Neural cell (in vitro differentiated cells): ENCODE measurements at regions not wholly inside any gene's neighbourhood (a gene's known extent, or its start where the extent isn't known, plus 50 kb on each side); places are given as distances from the start of the nearest gene placed in this dataset.

Experiments
- H2AFZ ChIP-seq: fragments of 200-600, 300-800 bp; sonication (generic), shearing (Covaris generic); 2 replicates; pipeline ENCODE4 v1.6.0; 2014; ENCODE audit warnings: low read depth, mild to moderate bottlenecking, antibody characterized with exemption, low read length, moderate library complexity
- H3F3A ChIP-seq: fragments of 200-600 bp; shearing (Covaris generic); 2 replicates; pipeline ENCODE4 v1.6.1; 2016; ENCODE audit warnings: mild to moderate bottlenecking, moderate library complexity, mixed read lengths, antibody characterized with exemption, low read length; ENCODE audit not compliant: insufficient read depth, poor library complexity, severe bottlenecking
- H3K27ac ChIP-seq: fragments of 200-600, 300-800 bp; sonication (generic), shearing (Covaris generic); 2 replicates; pipeline ENCODE4 v1.5.1; 2014; ENCODE audit warnings: mild to moderate bottlenecking, low read length, moderate library complexity
- H3K27me3 ChIP-seq: fragments of 300-800, 200-600 bp; sonication (generic), shearing (Covaris generic); 2 replicates; pipeline ENCODE4 v1.6.0; 2014; ENCODE audit warnings: mild to moderate bottlenecking, low read depth, low read length, moderate library complexity; ENCODE audit not compliant: insufficient read depth
- H3K36me3 ChIP-seq: fragments of 300-800, 200-600 bp; sonication (generic), shearing (Covaris generic); 2 replicates; pipeline ENCODE4 v1.5.1; 2014; ENCODE audit warnings: mild to moderate bottlenecking, antibody characterized with exemption, low read length, moderate library complexity; ENCODE audit not compliant: insufficient read depth
- H3K4me2 ChIP-seq: fragments of 300-800, 200-600 bp; sonication (generic), shearing (Covaris generic); 2 replicates; pipeline ENCODE4 v1.6.0; 2014; ENCODE audit warnings: mild to moderate bottlenecking, low read length
- H3K4me3 ChIP-seq: fragments of 300-800, 200-600 bp; sonication (generic), shearing (Covaris generic); 2 replicates; pipeline ENCODE4 v1.5.1; 2014; ENCODE audit warnings: mild to moderate bottlenecking, low read length, moderate library complexity
- H3K79me2 ChIP-seq: fragments of 200-600 bp; shearing (Covaris generic); replicated peaks from 2 replicates; pipeline ENCODE4 v1.6.0; 2014; ENCODE audit warnings: mild to moderate bottlenecking, low read length, moderate library complexity; ENCODE audit not compliant: insufficient read depth
- H3K9ac ChIP-seq: fragments of 300-800, 200-600 bp; sonication (generic), shearing (Covaris generic); 2 replicates; pipeline ENCODE4 v1.6.1; 2016; ENCODE audit warnings: mild to moderate bottlenecking, low read length, mixed read lengths
- H3K9me2 ChIP-seq: fragments of 200-600 bp; shearing (Covaris generic); 2 replicates; pipeline ENCODE4 v1.6.1; 2016; ENCODE audit warnings: mild to moderate bottlenecking, low read length, mixed read lengths; ENCODE audit not compliant: insufficient read depth
- H3K9me3 ChIP-seq: fragments of 200-600, 300-800 bp; sonication (generic), shearing (Covaris generic); 2 replicates; pipeline ENCODE4 v1.6.1; 2016; ENCODE audit warnings: mild to moderate bottlenecking, mixed run types, low read length, moderate library complexity, mixed read lengths
- H4K20me1 ChIP-seq: fragments of 200-600 bp; shearing (Covaris generic); 2 replicates; pipeline ENCODE4 v1.6.1; 2016; ENCODE audit warnings: mild to moderate bottlenecking, mixed run types; ENCODE audit not compliant: insufficient read depth
- EP300 ChIP-seq: fragments of 450-650 bp; conservative IDR thresholded peaks from 2 replicates; pipeline ENCODE4 v1.6.1; 2014; ENCODE audit warnings: antibody characterized with exemption, mild to moderate bottlenecking, moderate library complexity; ENCODE audit not compliant: poor library complexity, severe bottlenecking
- EZH2 ChIP-seq: fragments of 200-600, 300-800 bp; shearing (Covaris generic), sonication (generic); IDR thresholded peaks from 2 replicates; pipeline ENCODE4 v1.6.1; 2014; ENCODE audit warnings: antibody characterized with exemption, low read length, borderline replicate concordance, mild to moderate bottlenecking; ENCODE audit not compliant: insufficient read depth, poor library complexity, severe bottlenecking
- MXI1 ChIP-seq: fragments of 450-650 bp; conservative IDR thresholded peaks from 2 replicates; pipeline ENCODE4 v1.6.1; 2014; ENCODE audit warnings: antibody characterized with exemption, mild to moderate bottlenecking; ENCODE audit not compliant: poor library complexity, severe bottlenecking
- POLR2AphosphoS5 ChIP-seq: IDR thresholded peaks from 2 replicates; pipeline ENCODE4 v1.6.1; 2012
- RAD21 ChIP-seq: fragments of 450-650 bp; conservative IDR thresholded peaks from 2 replicates; pipeline ENCODE4 v1.6.1; 2014; ENCODE audit warnings: antibody characterized with exemption, mild to moderate bottlenecking, moderate library complexity
- SMC3 ChIP-seq: fragments of 450-650 bp; conservative IDR thresholded peaks from 2 replicates; pipeline ENCODE4 v1.6.1; 2014; ENCODE audit warnings: antibody characterized with exemption, mild to moderate bottlenecking, moderate library complexity; ENCODE audit not compliant: poor library complexity
- TAF1 ChIP-seq: IDR thresholded peaks from 2 replicates; pipeline ENCODE4 v1.6.1; 2012; ENCODE audit warnings: low read depth
- TF ChIP-seq, protein P1 (sequence below): IDR thresholded peaks from 2 replicates; pipeline ENCODE4 v1.6.1; 2012; ENCODE audit warnings: borderline replicate concordance
- TF ChIP-seq, protein P2 (sequence below): fragments of 450-650 bp; IDR thresholded peaks from 2 replicates; pipeline ENCODE4 v1.5.1; 2014; ENCODE audit warnings: antibody characterized with exemption, mild to moderate bottlenecking, moderate library complexity; ENCODE audit not compliant: poor library complexity, severe bottlenecking

DNA sequence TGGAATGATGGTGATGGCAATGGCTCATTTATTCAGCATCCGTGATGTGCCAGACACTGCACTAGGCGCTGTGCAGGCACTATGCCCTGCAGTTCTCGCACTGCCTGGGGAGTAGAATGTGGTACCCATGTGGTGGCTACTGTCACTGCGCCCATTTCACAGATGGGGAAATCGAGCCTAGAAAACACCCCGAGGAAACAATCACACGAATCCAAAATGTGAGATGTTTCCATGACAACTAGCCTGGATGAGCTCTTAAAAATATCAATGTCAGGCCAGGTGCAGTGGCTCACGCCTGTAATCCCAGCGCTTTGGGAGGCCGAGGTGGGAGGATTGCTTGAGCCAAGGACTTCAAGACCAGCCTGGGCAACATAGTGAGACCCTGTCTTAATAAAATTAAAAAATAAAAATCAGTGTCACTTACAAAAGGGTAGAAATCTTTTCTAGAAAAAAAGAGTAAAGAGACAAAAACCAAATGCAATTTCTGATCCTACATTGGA lies 57.9 kb upstream of the TNRC6A start:
- Histone ChIP-seq H3K27ac (peak overlapping the region; percentile 96), H3K27me3 (no peaks in the 10 kb centered on the region), H3K4me2 (peak overlapping the region; percentile 88), H3F3A (peaks cover 3% of the 10 kb centered on the region), H2AFZ (peak overlapping the region; percentile 22), H3K4me3 (peak overlapping the region; percentile 61), H3K9me3 (no peaks in the 10 kb centered on the region), H3K36me3 (no peaks in the 10 kb centered on the region), H3K79me2 (no peaks in the 10 kb centered on the region), H3K9ac (peak overlapping the region; percentile 70), H4K20me1 (no peaks in the 10 kb centered on the region), H3K9me2 (no peaks in the 10 kb centered on the region)
- TF ChIP-seq EP300 (no peak), EZH2 (no peak), SMC3 (no peak), RAD21 (no peak), MXI1 (no peak), POLR2AphosphoS5 (no peak), TAF1 (no peak)
- TF ChIP-seq, protein P1, sequence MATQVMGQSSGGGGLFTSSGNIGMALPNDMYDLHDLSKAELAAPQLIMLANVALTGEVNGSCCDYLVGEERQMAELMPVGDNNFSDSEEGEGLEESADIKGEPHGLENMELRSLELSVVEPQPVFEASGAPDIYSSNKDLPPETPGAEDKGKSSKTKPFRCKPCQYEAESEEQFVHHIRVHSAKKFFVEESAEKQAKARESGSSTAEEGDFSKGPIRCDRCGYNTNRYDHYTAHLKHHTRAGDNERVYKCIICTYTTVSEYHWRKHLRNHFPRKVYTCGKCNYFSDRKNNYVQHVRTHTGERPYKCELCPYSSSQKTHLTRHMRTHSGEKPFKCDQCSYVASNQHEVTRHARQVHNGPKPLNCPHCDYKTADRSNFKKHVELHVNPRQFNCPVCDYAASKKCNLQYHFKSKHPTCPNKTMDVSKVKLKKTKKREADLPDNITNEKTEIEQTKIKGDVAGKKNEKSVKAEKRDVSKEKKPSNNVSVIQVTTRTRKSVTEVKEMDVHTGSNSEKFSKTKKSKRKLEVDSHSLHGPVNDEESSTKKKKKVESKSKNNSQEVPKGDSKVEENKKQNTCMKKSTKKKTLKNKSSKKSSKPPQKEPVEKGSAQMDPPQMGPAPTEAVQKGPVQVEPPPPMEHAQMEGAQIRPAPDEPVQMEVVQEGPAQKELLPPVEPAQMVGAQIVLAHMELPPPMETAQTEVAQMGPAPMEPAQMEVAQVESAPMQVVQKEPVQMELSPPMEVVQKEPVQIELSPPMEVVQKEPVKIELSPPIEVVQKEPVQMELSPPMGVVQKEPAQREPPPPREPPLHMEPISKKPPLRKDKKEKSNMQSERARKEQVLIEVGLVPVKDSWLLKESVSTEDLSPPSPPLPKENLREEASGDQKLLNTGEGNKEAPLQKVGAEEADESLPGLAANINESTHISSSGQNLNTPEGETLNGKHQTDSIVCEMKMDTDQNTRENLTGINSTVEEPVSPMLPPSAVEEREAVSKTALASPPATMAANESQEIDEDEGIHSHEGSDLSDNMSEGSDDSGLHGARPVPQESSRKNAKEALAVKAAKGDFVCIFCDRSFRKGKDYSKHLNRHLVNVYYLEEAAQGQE, result no peak
- TF ChIP-seq, protein P2, sequence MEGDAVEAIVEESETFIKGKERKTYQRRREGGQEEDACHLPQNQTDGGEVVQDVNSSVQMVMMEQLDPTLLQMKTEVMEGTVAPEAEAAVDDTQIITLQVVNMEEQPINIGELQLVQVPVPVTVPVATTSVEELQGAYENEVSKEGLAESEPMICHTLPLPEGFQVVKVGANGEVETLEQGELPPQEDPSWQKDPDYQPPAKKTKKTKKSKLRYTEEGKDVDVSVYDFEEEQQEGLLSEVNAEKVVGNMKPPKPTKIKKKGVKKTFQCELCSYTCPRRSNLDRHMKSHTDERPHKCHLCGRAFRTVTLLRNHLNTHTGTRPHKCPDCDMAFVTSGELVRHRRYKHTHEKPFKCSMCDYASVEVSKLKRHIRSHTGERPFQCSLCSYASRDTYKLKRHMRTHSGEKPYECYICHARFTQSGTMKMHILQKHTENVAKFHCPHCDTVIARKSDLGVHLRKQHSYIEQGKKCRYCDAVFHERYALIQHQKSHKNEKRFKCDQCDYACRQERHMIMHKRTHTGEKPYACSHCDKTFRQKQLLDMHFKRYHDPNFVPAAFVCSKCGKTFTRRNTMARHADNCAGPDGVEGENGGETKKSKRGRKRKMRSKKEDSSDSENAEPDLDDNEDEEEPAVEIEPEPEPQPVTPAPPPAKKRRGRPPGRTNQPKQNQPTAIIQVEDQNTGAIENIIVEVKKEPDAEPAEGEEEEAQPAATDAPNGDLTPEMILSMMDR, result no peak

DNA sequence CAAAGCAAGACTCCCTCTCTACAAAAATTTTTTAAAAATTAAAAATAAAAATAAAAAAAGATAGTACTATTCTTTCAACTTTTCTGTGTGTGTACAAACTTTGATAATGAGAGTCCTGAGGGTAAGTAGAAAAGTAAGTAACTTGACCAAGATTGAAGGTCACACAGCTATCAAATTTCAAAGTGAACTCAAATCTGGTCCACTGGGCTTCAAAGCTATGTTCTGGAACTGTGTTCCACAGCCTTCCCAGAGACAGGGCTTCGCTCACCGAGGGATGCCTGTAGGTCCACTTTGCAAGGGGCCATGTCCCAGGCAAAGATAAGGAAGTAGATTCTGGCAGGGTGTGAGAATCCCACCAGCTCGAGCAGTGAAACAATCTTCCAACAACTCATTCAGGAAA lies 56.3 kb upstream of the TNRC6A start:
- H3K27me3 ChIP-seq, result no peaks in the 10 kb centered on the region
- no peak overlapping the region for H2AFZ ChIP-seq

More for the DNA sequence above, 56.3 kb upstream of the TNRC6A start:
- Histone ChIP-seq H3K27ac (no peak overlapping the region), H3K9me2 (no peaks in the 10 kb centered on the region), H3F3A (peaks cover 3% of the 10 kb centered on the region), H3K79me2 (no peaks in the 10 kb centered on the region), H3K9me3 (no peaks in the 10 kb centered on the region), H3K4me3 (no peak overlapping the region), H3K9ac (no peak overlapping the region), H4K20me1 (no peaks in the 10 kb centered on the region), H3K4me2 (no peak overlapping the region), H3K36me3 (no peaks in the 10 kb centered on the region)
- TF ChIP-seq TAF1, result no peak
- no peak for TF ChIP-seq EZH2
- TF ChIP-seq RAD21, result no peak
- no peak for TF ChIP-seq EP300
- TF ChIP-seq, protein P1, result no peak
- TF ChIP-seq, protein P2, result no peak
- no peak for TF ChIP-seq POLR2AphosphoS5
- TF ChIP-seq MXI1, result no peak
- no peak for TF ChIP-seq SMC3
